ENCODE measurements at regions not wholly inside any gene's neighbourhood (a gene's known extent, or its start where the extent isn't known, plus 50 kb on each side); places are given as distances from the start of the nearest gene placed in this dataset.
A peak's percentile ranks its signal among the peaks of the same experiment; 100 is the strongest.

DNA sequence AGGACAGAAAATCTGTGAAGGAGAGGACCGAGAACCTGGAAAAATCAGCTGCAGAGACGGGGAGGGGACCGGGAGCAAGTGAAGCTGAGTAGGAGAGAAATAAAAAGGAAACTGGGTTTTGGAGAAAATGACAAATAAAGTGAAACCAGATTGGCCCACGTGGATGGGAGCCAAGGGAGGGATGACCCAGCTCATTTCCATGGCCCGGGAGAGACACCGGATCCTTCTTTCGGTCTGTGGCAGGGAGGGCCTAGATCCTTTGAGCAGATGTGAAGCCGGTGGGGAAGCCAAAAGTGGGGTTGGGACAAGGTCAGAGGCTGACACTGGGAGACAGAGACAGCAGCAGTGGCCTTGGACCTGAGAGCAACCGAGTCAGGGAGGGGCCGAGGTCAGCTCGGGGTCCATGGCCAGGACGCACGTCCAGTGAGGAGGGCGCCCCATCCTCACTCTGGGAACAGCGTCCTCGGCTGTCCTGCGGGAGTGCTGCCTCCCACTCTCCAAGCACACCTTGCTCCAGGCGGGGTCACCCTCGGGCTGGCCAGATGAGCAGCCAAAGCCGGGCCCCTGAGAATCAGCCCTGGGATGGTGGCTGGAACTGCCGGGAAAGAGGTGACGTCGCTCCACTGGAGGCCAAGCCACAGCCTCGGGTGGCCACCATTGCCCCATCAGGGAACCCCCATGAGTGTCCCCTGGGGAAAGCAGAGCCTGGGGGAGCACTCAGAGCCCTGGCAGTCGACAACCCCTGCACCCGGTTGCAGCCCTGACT is 50.8 kb upstream of the CDR2 start:
- peaks cover 0 to 70% (median 5%) of the 10 kb centered on the region in 3 donors for H3K36me3 ChIP-seq
- TF ChIP-seq EP300 (IDR thresholded peaks at IDR 0.05) (no peak), POLR2A (IDR thresholded peaks at IDR 0.05) (no peak)
- TF ChIP-seq, protein P1, sequence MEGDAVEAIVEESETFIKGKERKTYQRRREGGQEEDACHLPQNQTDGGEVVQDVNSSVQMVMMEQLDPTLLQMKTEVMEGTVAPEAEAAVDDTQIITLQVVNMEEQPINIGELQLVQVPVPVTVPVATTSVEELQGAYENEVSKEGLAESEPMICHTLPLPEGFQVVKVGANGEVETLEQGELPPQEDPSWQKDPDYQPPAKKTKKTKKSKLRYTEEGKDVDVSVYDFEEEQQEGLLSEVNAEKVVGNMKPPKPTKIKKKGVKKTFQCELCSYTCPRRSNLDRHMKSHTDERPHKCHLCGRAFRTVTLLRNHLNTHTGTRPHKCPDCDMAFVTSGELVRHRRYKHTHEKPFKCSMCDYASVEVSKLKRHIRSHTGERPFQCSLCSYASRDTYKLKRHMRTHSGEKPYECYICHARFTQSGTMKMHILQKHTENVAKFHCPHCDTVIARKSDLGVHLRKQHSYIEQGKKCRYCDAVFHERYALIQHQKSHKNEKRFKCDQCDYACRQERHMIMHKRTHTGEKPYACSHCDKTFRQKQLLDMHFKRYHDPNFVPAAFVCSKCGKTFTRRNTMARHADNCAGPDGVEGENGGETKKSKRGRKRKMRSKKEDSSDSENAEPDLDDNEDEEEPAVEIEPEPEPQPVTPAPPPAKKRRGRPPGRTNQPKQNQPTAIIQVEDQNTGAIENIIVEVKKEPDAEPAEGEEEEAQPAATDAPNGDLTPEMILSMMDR (IDR thresholded peaks at IDR 0.05): no peak
- WGBS, 2 donors: 52 to 62% methylated on average over 24 to 26 of the region's 26 CpGs

DNA sequence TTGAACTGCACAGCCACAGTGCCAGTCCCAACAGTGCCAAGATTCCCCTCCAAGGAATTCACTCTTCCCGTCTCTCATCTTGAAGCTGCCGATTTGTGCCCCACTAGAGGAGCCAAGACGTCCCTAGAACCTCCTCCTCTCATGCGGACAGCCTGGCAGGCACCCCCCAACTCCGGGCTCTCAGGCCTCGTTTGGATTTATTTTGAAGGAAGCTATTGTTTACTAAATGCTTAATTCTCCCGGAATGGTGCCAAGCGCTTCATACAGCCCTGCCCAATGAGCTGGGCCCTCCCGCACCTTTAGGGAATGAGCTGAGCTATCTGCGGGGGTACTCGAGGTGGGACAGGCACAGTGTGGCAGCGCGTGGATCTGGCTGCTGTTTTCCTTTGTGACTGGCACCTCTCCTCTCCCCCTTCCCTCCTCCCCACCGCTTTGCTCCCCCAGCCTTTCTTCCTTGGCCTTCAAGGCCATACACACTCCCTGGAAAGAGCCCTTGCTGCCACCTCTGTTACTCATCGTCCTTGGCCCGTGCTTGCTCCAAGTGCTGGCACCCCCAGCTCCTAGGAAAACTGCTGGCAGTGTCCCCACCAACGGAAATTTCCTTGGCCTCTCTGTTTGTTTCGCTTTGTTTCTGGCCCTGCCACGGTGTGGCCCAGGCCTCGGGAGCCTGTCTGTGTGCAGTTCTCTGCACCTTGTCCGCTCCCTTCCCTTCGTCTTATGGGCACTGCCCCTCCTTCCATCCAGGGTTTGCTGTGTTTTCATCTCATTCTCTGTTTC is 49.9 kb upstream of the CDR2 start:
- Histone ChIP-seq H3K4me3 (peak overlapping the region in 3 of 4 donors; percentile 12 to 38 (median 23)), H3K4me1 (peaks cover 0 to 21% (median 0%) of the 10 kb centered on the region in 4 donors), H3K27me3 (no peaks in the 10 kb centered on the region), H3K36me3 (peaks cover 0 to 74% (median 5%) of the 10 kb centered on the region in 3 donors), H3K9me3 (no peaks in the 10 kb centered on the region), H3K27ac (peak overlapping the region in 3 of 4 donors; percentile 60 to 85 (median 68))
- TF ChIP-seq POLR2A (IDR thresholded peaks at IDR 0.05) (no peak), EP300 (IDR thresholded peaks at IDR 0.05) (no peak)
- TF ChIP-seq, protein P1 (IDR thresholded peaks at IDR 0.05): no peak
- 53 to 59% methylated on average over 21 to 22 of the region's 22 CpGs for WGBS, 2 donors
- DNase-seq (ENCODE audit: low spot score in 2 of 2): peak in 1 of 2 donors; percentile 20

More for the DNA sequence above, 50.8 kb upstream of the CDR2 start:
- no peaks in the 10 kb centered on the region for H3K27me3 ChIP-seq
- peak; percentile 49 to 77 for DNase-seq (ENCODE audit: low spot score in 2 of 2)
- H3K27ac ChIP-seq: peak overlapping the region in 3 of 4 donors; percentile 60 to 85 (median 68)
- peak overlapping the region in 2 of 4 donors; percentile 12 to 38 for H3K4me3 ChIP-seq
- peaks cover 0 to 21% (median 0%) of the 10 kb centered on the region in 4 donors for H3K4me1 ChIP-seq
- no peaks in the 10 kb centered on the region for H3K9me3 ChIP-seq
